Gastroesophageal sphincter (tissue), 3 donors: ENCODE measurements at regions not wholly inside any gene's neighbourhood (a gene's known extent, or its start where the extent isn't known, plus 50 kb on each side); places are given as distances from the start of the nearest gene placed in this dataset.

ENCODE experiments used
- POLR2AphosphoS5 ChIP-seq: sonication (generic); formaldehyde crosslinking; IDR thresholded peaks from one replicate; pipeline ENCODE4 v1.6.1; 2017; ENCODE audit warnings: antibody characterized with exemption
- TF ChIP-seq, protein P1 (sequence below), 4 experiments: fragments of 200-600 bp in 2 of 4; fragments of 450-650 bp in 2 of 4; sonication (generic) in 1 of 4; IDR thresholded peaks; one replicate each; pipeline ENCODE4 v1.5.1; 2017 to 2019; ENCODE audit warnings: antibody characterized with exemption in 4 of 4, mild to moderate bottlenecking in 2 of 4, moderate library complexity in 2 of 4

DNA sequence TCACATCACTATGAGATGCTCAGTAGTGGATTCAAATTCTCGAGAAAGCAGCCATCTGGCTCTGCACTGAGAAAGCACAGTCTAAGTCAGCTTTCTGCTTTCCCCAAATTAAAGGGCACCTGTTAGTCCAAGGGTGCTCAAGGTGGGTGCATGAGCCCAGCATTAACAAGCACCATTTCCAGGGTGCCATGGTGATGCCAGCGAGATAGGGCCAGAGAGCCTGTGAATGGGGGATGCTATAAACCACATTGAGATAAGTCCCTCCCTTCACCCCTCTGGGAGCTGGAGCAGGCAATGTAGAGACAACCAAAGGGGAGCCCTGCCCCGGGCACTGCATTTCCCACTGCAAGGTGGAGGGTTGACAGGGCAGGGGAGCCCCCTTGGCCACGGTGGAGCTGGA is 568.2 kb downstream of the AJAP1 start:
- TF ChIP-seq, protein P1, sequence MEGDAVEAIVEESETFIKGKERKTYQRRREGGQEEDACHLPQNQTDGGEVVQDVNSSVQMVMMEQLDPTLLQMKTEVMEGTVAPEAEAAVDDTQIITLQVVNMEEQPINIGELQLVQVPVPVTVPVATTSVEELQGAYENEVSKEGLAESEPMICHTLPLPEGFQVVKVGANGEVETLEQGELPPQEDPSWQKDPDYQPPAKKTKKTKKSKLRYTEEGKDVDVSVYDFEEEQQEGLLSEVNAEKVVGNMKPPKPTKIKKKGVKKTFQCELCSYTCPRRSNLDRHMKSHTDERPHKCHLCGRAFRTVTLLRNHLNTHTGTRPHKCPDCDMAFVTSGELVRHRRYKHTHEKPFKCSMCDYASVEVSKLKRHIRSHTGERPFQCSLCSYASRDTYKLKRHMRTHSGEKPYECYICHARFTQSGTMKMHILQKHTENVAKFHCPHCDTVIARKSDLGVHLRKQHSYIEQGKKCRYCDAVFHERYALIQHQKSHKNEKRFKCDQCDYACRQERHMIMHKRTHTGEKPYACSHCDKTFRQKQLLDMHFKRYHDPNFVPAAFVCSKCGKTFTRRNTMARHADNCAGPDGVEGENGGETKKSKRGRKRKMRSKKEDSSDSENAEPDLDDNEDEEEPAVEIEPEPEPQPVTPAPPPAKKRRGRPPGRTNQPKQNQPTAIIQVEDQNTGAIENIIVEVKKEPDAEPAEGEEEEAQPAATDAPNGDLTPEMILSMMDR (IDR thresholded peaks at IDR 0.05) = no peak
- TF ChIP-seq POLR2AphosphoS5 = no peak
